ENCODE measurements at regions not wholly inside any gene's neighbourhood (a gene's known extent, or its start where the extent isn't known, plus 50 kb on each side); places are given as distances from the start of the nearest gene placed in this dataset.

- Histone ChIP-seq H3K27me3 (no peaks in the 10 kb centered on the region), H3K27ac (no peak overlapping the region), H3K4me1 (no peaks in the 10 kb centered on the region), H3K4me3 (no peak overlapping the region), H3K36me3 (no peaks in the 10 kb centered on the region), H3K9me3 (no peaks in the 10 kb centered on the region)
- no peak for DNase-seq
- TF ChIP-seq CTCF (IDR thresholded peaks at IDR 0.05), result no peak
- intact Hi-C loops (cut with DNase I), result no loop called here
- no peak for ATAC-seq
These were observed 284.0 kb downstream of the MN1 start for GRCh38 chr22:27517361-27518155.

- intact Hi-C loops (cut with DNase I), result no loop called here
- DNase-seq, result no peak
- no peak for TF ChIP-seq CTCF (IDR thresholded peaks at IDR 0.05)
- Histone ChIP-seq H3K36me3 (no peaks in the 10 kb centered on the region), H3K4me3 (no peak overlapping the region), H3K4me1 (no peaks in the 10 kb centered on the region), H3K27me3 (no peaks in the 10 kb centered on the region), H3K27ac (no peak overlapping the region), H3K9me3 (no peaks in the 10 kb centered on the region)
- ATAC-seq, result no peak
These were observed 282.8 kb downstream of the MN1 start for GRCh38 chr22:27518531-27519340.

GRCh38 chr22:27523711-27524110 lies 277.8 kb downstream of the MN1 start:
- no peaks in the 10 kb centered on the region for H3K9me3 ChIP-seq
- DNase-seq, result no peak
- no peak overlapping the region for H3K4me3 ChIP-seq
- intact Hi-C loops (cut with DNase I), result no loop called here
- no peak for TF ChIP-seq CTCF (IDR thresholded peaks at IDR 0.05)
- H3K27ac ChIP-seq, result no peak overlapping the region
- no peak for ATAC-seq
- H3K36me3 ChIP-seq, result no peaks in the 10 kb centered on the region
- no peaks in the 10 kb centered on the region for H3K4me1 ChIP-seq
- no peaks in the 10 kb centered on the region for H3K27me3 ChIP-seq

GRCh38 chr22:27525711-27526110 lies 275.8 kb downstream of the MN1 start:
- Histone ChIP-seq H3K36me3 (no peaks in the 10 kb centered on the region), H3K4me3 (no peak overlapping the region), H3K27ac (no peak overlapping the region), H3K9me3 (no peaks in the 10 kb centered on the region), H3K27me3 (peaks cover 4% of the 10 kb centered on the region), H3K4me1 (no peaks in the 10 kb centered on the region)
- DNase-seq (no peak), ATAC-seq (no peak)
- TF ChIP-seq CTCF (IDR thresholded peaks at IDR 0.05), result no peak
- intact Hi-C loops (cut with DNase I), result no loop called here

GRCh38 chr22:27526901-27527300 lies 274.7 kb downstream of the MN1 start:
- no peak for DNase-seq
- TF ChIP-seq CTCF (IDR thresholded peaks at IDR 0.05), result no peak
- H3K9me3 ChIP-seq, result no peaks in the 10 kb centered on the region

More at GRCh38 chr22:27526901-27527300, 274.7 kb downstream of the MN1 start:
- intact Hi-C loops (cut with DNase I), result no loop called here
- no peak for ATAC-seq
- H3K27ac ChIP-seq, result no peak overlapping the region
- peaks cover 5% of the 10 kb centered on the region for H3K27me3 ChIP-seq
- H3K36me3 ChIP-seq, result no peaks in the 10 kb centered on the region
- H3K4me3 ChIP-seq, result no peak overlapping the region
- peaks cover under 1% of the 10 kb centered on the region for H3K4me1 ChIP-seq
